GM18526 (cell line): ENCODE measurements at regions not wholly inside any gene's neighbourhood (a gene's known extent, or its start where the extent isn't known, plus 50 kb on each side); places are given as distances from the start of the nearest gene placed in this dataset.

ENCODE experiments used
- POLR2A ChIP-seq: IDR thresholded peaks from 3 replicates; pipeline ENCODE4 v1.6.1; 2011; ENCODE audit not compliant: insufficient read length; ENCODE audit errors: extremely low read depth

DNA sequence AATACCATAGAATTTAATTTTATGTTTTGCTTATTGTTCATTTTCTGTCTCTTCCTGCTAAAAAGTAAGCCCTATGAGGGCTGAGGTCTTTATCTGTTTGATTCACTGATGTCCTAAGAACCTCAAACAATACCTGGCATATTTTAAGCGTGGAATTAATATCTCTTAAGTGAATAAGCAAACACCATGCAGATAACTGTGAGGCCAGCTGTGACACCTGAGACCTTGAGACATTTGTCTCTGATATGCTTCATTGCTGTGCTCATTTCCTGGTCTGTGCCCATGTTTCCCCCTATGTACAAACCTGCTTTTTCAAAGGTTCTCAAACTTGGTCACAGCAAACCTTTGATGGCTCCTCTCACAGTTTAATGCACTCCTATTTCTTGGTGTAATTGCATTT is 254.6 kb downstream of the COG6 start:
- no peak for TF ChIP-seq POLR2A

DNA sequence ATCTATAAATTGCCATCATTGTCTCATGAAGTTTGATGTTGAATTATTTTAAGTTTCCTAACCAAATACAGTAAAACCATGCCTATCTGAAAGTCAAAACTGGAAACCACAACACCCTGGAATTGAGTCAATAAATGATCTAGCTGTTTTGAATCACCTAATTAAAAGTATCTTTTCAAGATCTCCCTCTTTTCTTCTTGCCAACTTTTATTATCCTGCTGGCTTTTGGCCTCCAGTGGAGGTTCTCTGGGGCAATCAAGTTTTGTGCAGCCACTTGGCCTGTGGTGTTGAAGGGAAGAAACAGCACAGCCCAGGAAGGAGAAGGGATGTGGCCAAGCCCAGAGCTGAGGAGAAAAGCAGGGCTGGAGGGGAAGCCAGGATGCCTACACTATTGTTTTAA is 255.4 kb downstream of the COG6 start:
- TF ChIP-seq POLR2A = no peak

- TF ChIP-seq POLR2A = no peak
Measured at GRCh38 chr13:39913339-39913738, 257.9 kb downstream of the COG6 start.

GRCh38 chr13:39913928-39914327 is 258.5 kb downstream of the COG6 start:
- TF ChIP-seq POLR2A = no peak

- TF ChIP-seq POLR2A = no peak
Measured at GRCh38 chr13:39915418-39915817, 260.0 kb downstream of the COG6 start.

- no peak for TF ChIP-seq POLR2A
Measured at GRCh38 chr13:39916330-39916729, 260.9 kb downstream of the COG6 start.

DNA sequence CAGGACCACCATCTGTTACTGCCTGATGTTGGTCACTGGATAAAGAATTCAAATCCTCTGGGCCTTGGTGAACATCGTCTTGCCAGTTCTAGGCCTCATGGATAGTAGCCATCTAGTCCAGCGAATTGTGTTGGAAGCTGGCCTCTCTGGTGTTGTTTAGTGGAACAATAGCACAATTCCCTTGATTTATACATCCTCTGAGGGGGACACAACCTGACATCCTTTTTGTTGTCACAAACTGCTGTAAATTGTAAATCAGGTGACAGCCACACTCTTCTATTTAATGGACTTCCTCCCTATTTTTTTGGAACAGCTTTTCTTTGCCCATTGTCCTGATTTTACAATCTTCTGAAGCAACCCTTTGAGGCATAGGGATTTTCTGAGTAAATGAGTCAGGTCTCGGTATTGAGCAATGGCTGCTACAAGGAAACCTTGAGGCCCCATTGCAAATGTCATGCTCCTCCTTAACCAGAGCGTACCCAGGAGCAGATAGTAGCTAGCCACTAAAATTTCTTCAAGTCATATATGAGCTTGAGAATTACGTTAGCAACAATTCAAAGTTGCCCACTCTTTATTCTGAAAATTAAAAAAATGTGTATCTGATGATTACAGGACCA is 263.3 kb downstream of the COG6 start:
- TF ChIP-seq POLR2A = no peak

GRCh38 chr13:39920613-39921012 is 265.2 kb downstream of the COG6 start:
- TF ChIP-seq POLR2A = no peak

DNA sequence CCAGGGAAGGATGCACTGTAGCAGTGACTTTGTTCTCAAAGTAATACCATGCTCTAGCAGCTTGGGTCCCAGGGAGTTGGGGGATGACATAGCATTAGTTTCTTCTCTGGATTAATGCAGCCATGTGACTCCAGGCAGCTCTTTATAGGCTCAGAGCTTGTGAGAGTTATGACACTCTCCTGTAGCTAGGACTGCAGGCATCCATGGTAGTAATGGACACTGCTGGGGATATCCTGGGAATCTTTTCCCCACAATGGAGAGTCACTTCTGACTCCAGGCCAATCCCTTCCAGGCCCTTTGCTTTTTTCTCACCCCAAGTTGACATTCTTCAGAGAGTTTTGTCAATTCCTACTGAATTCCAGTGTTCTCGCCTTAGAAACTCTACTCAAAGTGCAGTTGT is 270.9 kb downstream of the COG6 start:
- no peak for TF ChIP-seq POLR2A

- no peak for TF ChIP-seq POLR2A
Measured at GRCh38 chr13:39928261-39928660, 272.8 kb downstream of the COG6 start.

GRCh38 chr13:39929583-39929982 is 274.1 kb downstream of the COG6 start:
- TF ChIP-seq POLR2A = no peak

DNA sequence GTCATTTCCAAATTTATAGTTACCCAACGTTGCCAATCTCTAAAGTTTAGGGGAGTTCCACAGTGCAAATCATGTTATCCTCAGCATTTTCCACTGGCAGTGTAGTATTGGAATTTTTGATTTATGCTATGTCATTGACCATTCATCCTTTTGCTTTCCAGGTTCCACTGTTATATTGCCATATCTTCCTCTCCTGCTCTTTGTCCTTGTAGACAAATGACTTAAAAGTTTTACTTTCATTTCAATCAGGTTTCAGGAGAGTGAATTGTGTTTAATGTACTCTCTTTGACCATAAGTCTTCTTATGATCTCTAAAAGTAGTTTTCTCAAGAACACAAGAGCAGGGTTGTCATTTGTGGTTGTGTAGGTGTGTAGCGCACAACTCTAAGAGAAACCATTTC is 274.6 kb downstream of the COG6 start:
- no peak for TF ChIP-seq POLR2A

DNA sequence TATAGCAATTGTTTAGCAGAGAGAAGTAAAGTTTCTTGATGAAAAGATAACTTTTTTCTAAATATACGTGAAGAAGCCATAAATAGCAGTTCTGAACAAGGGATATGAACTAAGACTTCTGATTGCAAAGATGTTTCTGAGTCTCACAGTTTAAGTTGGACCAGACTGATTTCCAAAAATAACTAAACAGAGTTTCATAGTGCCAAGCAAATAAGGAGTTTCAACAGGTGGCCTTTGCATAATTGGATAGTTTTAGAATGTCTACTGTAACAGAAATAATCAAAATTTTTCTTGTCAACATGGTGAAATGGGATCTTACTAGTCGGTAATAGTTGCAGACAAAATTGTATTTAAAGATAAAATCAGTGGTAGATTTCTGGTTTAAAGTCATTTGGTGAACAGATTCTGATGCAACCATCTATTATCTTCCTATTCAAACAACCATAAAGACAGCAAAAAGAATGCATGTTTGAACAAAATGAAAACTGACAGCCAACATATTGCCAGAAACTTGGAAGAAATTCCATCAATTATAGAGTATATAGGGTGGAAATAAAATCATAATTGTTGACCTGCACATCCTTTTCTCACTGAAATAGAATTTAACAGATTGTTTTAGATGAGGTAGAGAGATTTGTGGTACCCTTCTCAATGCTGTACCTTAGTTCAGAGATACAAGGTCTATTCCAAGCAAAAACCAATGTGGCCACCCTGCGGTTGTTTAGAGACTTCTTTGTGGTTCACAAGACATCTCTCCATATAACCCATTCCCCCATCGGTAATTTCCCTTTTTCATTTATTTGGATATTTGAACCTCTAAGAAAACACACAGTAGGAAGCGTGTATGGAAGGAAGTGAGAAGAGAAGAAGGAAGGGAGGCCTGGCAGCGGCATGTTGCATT is 275.3 kb downstream of the COG6 start:
- no peak for TF ChIP-seq POLR2A

GRCh38 chr13:39931505-39931904 is 276.0 kb downstream of the COG6 start:
- TF ChIP-seq POLR2A = no peak

GRCh38 chr13:39935155-39935554 is 279.7 kb downstream of the COG6 start:
- TF ChIP-seq POLR2A = no peak

DNA sequence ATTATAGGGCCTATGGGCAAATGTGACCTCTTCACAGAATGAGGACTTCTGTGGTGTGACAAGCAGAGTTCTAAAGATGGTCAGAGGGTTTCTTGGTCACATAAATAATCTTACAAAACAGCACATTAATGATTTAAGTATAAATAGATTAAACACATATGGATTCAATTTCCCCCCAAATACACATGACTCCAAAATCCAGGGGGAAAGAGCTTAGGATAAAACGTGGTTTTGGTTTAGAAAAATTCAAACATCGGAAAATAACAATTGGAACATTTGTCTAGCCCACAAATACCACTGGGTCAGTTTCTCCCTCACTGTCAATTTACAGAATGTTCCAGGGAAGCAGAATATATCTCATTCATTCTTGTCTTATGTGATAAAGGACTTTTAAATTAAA is 283.1 kb downstream of the COG6 start:
- TF ChIP-seq POLR2A = no peak

DNA sequence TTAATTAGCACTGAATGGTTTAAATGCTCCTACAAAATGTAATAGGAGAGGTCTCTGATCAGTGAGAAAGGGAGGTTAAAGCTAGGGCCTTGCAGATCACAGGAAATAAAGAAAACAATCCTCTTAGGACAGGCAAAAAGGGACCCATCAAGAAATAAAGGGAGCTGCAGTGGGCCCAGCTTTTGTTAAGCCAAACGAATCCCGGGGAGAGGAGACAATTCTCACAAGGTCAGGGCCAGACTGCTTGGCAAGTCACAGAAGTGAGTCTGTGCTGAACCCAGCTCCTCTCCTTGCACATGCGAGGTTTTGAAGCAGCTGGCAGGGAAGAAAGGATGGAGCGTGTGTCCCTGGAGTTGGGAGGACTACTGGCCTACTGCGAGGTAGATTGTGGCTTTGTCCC is 285.8 kb downstream of the COG6 start:
- no peak for TF ChIP-seq POLR2A
